Suppressor macrophage treated with lipopolysaccharide for 1 hour (primary cell): ENCODE measurements at regions not wholly inside any gene's neighbourhood (a gene's known extent, or its start where the extent isn't known, plus 50 kb on each side); places are given as distances from the start of the nearest gene placed in this dataset.

ENCODE experiments used
- DNase-seq, 3 donors: peaks; one replicate each; pipeline ENCODE4 v3.0.0-alpha.2; 2020 to 2022

DNA sequence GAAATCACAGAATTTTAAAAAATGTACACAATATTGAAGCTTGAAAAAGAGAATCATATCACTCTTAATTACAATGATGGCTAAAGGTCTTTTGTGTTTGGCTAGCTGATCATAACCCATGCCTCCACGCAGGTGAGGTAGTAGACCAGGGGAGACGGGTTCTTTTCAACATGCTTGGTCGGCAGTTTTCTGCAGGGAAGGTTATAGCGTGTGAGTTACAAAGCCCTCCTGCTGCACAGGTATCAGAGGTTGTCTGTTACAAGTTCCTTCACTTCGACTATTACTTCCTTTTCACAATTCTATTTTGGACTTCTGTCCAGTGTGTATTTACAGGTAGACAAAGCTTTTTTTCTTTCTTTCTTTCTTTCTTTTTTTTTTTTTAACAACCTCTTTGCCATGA is 127.1 kb upstream of the PRPS1L1 start:
- no peak for DNase-seq

DNA sequence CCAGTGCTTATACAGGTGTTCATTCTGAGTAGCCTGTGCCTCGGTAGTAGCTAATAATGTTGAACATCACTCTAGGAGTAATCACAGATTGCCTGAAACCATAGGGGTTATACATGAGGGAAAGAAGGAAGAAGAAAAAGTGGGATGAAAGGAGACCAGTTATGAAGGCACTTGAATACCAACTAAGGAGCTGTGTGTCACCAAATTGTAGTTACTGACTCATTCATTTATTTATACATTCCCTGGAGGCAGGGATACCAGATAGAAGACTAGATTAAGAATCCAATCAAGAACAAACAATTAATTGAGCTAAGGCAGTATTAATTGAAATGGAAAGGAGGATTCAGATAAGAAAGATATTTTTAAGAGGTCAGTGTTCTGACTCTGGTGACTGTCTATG is 129.6 kb upstream of the PRPS1L1 start:
- no peak for DNase-seq

DNA sequence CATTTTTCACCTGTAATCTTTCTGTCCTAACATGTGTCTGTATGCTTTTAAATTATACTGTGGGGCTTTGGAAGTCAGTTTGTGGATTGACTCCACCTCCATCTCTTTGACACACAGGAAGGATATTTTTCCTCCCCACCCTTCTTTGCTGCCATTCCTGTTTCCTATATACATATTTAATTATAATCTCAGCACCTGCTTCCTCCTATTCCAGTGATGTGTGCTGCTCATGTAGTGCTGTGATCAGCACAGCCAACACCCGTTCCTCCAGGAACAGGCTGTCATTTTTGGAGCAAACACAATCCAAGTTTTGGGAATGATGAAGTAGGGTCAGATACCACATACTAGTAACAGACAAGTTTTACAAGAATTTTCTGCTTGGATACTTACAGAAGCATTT is 135.0 kb upstream of the PRPS1L1 start:
- no peak for DNase-seq

DNA sequence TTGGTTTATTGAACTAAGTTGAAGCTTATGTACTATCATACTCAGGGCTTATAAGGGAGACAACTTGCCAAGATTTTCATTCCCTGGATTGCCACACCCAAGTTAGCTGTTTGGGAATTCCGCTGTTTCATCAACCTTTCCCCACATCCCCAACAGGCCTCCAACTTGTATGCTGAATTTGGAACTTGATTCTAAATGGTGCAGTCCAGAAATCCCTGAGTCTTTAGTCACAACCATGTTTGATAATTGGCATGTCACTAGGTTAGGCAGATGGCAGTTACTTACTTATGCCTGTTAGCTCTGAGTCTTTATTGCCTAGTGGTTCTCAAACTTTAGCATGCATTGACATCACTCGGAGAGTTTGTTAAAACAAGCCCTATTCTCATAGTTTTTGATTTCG is 135.4 kb upstream of the PRPS1L1 start:
- peak; percentile 26 to 36 (median 30) for DNase-seq

DNA sequence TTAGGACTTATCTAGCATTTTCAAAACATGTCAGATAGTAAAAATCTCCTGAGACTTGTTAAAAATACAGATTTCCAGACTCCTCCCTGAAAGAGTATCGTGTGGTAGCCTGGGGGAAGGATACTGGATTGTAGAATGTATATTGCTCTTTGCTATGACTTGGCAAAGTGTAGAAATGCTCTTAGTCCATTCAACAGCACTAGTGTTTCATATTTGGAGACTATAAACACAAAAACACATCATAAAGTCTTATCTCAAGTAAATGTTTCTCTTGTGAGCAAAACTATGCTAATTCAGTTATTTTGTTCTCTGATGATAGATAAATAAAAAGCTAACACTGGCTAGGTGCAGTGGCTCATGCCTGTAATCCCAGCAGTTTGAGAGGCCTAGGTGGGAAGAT is 137.5 kb upstream of the PRPS1L1 start:
- no peak for DNase-seq

DNA sequence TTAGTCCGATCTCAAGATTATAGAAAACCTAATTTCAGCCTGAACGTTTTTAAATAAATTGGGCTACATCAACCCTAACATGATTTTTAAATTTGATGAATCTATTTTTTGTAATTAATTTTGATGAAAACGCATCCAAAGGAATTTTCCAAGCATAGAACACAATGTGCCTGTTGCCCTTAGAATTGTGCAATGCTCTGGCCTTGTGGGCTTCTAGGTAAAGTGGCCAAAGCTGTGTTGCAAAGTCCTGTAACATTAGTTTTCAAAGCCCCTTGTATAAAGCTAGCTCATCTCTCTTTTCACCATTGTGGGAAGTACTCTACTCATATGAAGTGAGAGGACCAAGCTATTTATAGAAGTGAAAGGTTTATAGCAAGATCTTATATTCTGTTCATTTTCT is 138.4 kb upstream of the PRPS1L1 start:
- no peak for DNase-seq

DNA sequence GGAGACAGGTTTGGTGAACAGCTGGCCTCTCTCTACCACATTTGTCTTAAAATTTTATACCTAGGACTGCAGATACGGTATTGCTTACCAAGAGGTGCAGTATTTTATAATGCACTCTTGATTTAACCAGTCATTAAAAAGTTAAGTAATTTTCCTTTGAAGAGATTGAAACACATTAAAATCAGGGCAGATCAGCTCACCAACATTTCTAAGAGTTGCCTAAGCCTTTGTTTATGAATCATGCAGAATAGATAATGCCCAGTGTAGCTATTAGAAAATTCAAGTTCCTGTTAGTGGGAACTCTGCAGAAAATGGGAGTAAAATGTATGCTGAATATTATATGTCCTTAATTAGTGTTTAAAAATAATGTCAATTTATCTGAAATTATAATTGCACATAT is 140.2 kb upstream of the PRPS1L1 start:
- no peak for DNase-seq

DNA sequence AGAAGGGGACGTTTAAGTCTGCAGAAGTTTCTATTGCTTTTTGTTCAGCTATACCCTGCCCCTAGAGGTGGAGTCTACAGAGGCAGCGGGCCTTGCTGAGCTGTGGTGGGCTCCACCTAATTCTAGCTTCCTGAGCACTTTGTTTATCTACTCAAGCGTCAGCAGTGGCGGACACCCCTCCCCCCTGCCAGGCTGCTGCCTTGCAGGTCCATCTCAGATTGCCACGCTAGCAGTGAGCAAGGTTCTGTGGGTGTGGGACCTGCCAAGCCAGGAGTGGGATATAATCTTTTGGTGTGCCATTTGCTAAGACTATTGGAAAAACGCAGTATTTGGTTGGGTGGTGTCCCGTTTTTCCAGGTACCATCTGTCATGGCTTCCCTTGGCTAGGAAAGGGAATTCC is 147.3 kb upstream of the PRPS1L1 start:
- DNase-seq: no peak

DNA sequence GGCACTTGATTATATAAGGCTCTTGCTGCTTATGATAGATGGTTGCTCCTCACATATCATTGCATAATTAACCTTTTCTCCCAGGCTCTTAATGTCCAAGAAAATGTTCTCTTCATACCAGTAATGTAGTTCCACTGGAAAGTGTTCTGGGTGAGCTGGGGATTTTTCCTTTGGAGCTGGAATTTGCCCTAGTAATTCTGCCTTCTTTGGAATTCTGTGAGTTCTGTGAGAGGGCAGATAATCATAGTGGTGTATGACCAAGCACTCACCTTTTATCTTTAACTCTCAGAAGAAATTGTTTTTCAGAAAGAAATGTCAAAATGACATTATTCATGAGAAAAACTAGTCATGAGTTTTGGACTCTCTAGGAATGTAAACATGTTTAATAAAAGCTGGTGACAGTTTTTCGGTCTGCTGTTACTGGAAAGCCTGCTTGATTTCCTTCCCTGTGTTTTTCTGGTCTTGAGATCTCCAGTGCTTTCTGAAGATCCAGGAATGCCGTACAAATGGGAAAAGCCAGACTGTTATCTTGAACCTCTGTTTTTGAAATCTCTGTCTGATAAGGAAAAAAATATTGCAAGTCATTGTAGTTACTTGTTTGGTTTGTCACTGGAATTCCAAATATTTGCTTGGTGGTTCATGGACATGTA is 148.3 kb upstream of the PRPS1L1 start:
- DNase-seq: no peak

DNA sequence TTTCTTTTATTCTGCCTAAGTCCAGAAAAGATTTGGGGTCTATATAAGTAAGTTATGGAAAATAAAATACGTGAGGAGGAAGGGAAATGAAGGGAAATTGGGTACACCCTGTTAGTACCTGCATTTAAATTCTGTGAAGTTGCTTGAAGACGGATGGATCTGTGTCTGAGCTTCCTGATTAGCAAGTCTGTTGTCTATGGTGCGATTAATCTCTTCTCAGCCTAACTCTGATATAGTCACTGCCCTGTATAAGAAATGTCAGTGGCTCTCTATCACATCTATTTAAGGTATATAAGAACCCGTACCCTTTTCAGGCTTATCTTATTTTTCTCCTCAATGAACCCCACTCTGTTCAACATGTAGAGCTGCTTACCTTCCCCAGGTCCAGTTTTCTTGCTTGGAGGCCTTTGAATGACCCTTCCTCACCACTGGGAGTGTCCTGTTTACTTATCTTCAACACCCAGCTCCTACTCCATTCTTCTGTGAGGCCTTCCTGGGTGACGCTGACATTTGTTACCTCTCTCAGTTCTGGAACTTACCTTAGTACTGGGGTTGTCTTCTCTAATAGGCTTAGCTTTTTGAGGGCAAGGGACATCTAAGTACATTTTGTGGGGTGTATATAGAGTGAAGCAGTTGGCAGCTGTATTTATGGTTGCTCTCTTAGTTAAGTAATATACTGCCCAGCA is 149.6 kb upstream of the PRPS1L1 start:
- DNase-seq: no peak

DNA sequence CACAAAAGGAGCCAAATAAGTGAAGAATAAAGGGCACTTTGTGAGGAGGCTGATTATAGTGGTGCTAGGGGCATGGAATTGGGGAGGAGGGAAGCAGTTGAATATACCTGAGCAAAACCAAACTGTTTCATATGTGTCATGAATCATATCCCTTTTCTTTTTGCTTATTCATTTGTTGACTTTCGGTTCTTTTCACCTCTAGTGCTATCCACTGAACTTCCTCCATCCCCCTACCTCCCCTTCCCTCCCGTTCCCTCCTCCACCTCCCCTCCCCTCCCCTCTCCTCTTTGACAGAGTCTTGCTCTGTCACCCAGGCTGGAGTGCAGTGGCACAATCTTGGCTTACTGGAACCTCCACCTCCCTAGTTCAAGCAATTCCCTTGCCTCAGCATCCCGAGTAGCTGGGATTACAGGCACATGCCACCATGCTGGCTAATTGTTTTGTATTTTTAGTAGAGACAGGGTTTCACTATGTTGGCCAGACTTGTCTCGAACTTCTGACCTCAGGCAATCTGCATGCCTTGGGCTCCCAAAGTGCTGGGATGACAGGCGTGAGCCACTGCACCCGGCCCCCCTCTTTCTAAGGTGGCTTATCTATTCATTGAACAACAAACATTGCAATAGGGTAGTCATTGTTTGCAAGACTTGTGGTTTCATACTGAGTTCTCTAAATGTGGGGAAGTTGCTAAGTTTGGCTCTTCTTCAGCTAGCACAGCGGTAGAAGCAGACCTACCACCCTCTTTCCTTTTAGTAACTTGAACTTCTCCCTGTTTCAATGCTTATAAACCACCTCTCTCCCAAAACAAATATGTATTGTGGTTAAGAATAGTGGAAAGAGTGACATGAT is 150.4 kb upstream of the PRPS1L1 start:
- peak; percentile 50 to 78 (median 69) for DNase-seq

DNA sequence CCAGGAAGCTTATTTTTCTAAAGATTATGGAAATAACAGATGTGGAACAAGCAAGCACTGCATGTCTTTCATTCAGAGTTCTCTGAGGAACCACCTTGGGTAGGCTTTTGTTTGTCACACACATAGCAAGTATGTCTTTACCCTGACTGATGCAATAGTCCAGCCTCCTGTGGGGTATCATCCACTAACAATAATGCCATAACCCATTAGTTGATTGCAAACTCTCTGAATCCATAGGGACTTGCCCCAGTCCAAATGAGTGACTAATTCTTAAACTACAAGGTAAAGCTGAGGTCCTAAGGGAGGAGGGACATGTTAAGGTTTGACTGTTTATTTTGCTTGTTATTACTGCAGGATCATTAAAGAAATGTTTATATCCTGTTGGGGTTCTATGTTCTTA is 151.4 kb upstream of the PRPS1L1 start:
- no peak for DNase-seq

DNA sequence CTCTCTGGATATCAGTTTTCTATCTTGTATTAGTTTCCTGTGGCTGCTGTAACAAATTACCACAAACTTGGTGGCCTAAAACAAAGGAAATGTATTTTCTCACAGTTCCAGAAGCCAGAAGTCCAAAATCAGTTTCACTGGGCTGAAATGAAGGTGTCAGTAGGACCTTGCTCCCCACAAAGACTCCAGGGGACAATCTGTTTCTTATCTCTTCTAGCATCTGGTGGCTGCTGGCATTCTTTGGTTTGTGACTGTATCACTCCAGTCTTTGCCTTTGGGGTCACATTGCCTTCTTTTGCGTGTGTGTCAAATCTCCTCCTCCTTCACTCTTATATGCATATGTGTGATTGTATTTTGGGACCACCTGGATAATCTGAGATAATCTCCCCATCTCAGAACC is 153.0 kb upstream of the PRPS1L1 start:
- DNase-seq: no peak

DNA sequence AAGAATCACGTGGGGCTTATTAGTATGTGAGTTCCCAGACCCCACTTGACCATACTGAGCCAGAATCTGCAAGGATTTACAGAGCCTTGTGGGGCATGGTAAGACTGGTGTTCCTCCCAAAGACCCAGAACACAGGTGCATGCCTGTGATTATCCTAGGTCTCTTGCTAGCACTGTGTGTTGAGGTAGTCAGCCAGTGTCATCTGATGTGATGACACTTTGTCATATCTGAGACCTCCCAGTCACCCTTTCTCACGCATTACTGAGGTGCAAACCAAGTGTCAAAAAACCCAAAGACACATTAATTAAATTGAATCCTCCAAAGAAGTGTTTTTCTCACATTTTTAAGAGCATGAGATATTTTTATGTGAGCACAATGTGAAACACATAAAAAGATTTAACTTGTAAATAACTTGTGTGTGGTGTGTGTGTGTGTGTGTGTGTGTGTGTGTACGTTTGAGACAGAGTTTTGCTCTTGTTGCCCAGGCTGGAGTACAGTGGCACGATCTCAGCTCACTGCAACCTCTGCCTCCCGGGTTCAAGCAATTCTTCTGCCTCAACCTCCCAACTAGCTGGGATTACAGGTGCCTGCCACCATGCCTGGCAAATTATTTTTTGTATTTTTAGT is 162.0 kb upstream of the PRPS1L1 start:
- no peak for DNase-seq

DNA sequence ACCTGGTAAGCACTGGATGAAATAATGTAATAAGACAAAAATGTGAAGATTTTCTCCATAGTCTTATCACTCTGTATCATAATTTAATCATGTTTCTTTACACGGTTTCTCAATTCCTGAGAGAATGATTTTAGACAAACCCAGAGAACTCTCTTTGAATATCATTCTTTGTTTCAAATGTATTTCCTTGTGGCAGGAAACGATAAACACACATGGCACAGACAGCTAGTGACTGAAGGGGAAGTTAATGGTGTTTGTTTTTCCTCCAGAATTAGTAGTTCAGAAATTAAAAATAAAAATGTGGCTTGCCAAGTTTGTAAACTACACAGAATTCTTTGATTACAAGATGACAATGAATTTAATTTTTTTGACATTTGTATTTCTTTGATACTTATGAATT is 163.7 kb upstream of the PRPS1L1 start:
- DNase-seq: no peak

DNA sequence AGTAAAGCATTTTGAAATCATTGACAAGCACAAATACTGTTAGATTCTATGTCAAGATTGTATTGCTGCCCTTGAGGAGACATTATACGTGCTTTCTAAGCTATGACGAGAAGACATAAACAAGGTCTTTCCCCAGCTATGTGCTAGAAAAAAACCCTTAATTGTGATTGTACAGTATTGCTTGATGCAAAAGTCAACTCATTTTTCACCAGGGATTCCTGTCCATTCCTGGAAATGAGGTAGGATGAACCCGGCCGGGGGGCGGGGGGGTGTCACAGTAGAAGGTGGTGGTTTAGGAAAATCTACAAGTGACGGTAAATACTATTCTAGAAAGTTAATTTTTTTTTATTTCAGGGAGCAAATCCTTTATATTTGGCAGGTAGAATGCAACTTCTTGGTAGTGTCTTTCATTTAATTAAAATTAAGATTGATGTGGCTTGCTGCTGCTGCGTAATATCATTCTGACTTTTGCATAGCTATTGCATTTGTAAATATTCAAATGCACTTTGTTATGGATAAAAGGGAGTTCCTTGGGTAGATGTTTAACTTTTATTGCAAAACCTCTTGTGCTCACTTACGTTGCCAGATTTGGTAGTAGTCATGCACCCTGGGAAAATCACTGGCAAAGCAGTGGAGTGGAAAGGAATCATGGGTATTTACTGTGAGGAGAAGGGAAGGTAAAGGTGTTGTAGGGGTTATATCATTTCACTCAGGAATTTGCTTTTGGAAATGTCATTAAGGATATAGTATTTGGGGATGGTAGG is 164.4 kb upstream of the PRPS1L1 start:
- no peak for DNase-seq

DNA sequence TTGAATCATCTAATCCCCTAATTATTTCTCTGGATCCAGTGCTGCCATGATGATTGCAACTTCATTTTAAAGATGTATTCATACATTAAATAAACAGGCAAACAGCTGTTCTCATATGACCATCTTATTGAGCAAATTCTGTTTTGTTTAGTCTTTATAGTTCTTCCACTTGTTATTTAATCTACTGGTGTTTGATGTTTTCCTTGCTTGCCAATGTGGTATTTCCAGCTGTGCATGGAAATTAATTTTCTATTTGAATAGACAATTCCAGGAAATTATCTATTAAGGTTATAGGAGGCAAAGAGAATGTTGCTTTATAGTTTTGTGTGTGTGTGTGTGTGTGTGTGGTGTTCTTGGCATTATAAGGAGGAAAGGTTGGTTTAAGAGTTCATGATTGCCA is 167.0 kb upstream of the PRPS1L1 start:
- no peak for DNase-seq

DNA sequence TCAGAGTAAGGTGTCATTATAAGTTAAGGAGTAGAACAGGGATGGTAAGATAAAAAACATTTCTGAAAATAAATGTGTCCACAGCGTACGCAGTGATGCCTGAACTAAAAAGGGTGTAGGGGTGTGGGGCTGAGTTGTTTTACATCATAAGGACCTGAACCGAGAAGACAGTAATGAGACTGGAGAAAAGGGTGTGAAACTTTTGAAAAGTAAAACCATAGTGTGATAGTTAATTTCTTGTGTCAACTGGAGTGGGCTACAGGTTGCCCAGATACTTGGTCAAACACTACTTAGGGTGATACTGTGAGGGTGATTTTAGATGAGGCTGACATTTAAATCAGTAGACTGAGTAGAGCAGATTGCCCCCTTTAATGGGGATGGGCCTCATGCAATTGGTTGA is 169.0 kb upstream of the PRPS1L1 start:
- no peak for DNase-seq

DNA sequence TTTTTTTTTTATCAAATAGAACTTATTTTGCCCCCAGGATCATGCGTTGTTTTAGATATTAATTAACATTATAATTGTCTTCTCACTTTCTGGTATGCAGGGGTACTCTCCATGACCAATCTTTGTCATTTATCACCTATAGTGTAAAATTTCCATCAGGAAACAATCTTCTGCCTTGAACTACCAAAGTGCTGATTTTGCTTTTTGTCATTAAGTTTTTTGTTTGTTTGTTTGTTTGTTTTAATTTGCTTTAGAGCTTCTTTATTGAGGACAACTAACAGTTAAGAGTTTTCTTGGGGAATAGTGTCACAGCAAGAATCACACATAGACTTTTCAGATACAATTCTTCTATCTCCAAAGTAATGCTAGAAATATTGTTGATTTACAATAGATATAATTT is 171.2 kb upstream of the PRPS1L1 start:
- DNase-seq: no peak

DNA sequence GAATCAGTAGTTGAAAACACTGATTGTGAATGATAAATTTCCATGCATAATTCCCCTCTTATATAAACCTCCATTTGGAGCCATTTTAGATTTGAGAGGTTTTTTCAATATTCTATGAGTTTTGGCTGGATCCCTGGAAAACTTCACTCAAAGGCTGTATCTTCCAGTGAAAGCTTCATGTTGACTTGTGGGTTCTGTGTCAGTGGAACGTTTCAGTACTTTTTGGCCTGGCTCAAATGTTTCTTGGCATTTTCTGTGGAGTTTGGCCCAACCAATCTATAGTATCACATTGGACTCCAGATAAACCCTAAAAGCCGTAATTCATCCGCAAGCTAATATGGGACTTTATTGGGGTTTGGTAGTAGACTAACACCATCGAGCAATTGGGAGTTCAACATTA is 172.6 kb upstream of the PRPS1L1 start:
- DNase-seq: no peak

DNA sequence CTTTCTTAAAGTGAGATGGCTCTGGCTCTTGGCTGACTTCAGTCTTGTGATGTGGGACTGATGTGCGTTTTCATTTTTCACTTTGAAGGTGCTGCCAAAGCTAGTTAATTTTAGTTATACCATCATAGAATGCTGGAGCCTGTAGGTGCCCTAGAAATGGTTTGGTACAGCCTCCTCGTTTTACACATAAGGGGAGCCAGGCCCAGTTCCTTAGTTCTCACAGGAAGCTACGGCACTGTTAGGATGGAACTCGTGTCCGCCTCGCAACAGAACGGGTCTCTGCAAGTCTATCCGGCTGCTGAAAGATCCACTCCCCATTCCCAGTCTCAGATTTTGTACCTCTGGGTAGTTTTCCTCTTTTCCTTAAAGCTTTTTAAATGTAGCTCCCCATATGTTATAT is 173.2 kb upstream of the PRPS1L1 start:
- no peak for DNase-seq

DNA sequence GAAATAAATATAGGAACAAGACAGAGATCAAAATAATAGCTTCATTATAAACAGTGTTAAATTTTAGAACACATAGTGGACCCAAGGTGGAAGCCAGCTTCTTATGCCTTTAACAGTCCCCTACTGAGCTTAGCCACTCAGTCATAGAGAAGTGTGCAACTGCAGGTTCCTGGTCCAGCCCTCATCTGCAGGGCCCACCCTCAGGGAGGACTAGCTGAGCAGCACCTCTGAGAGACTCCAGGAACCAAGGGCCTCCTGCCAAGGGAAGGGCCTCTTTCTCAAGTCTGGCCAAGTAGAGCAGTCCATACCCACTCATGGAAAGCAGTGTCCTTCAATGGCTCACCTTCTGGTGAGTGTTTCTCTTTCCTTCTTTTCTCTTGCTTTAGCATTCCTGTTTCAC is 173.7 kb upstream of the PRPS1L1 start:
- DNase-seq: no peak
